Nephron progenitor cell (in vitro differentiated cells): ENCODE measurements at regions not wholly inside any gene's neighbourhood (a gene's known extent, or its start where the extent isn't known, plus 50 kb on each side); places are given as distances from the start of the nearest gene placed in this dataset.

ENCODE experiments used
- DNase-seq: peaks from one replicate; pipeline ENCODE4 v3.0.0; 2021
- H3K27ac Mint-ChIP-seq: 2 replicates; pipeline ENCODE4 v1.8.0; 2021; ENCODE audit warnings: mild to moderate bottlenecking, moderate library complexity, mixed read lengths
- H3K27me3 Mint-ChIP-seq: 2 replicates; pipeline ENCODE4 v1.8.0; 2021; ENCODE audit warnings: mild to moderate bottlenecking, low read depth, mixed read lengths; ENCODE audit not compliant: poor library complexity
- H3K36me3 Mint-ChIP-seq: 2 replicates; pipeline ENCODE4 v1.8.0; 2021; ENCODE audit warnings: low read depth, mixed read lengths
- H3K4me1 Mint-ChIP-seq: 2 replicates; pipeline ENCODE4 v1.8.0; 2021; ENCODE audit warnings: mixed read lengths
- H3K4me3 Mint-ChIP-seq: 2 replicates; pipeline ENCODE4 v1.8.0; 2021; ENCODE audit warnings: mild to moderate bottlenecking, moderate library complexity, mixed read lengths
- H3K9me3 Mint-ChIP-seq: 2 replicates; pipeline ENCODE4 v1.8.0; 2021; ENCODE audit warnings: mild to moderate bottlenecking, moderate library complexity, mixed read lengths
- TF ChIP-seq, protein P1 (sequence below): fragments of 200-600 bp; sonication (generic); IDR thresholded peaks from 2 replicates; pipeline ENCODE4 v1.5.0; 2021; ENCODE audit warnings: antibody characterized with exemption

GRCh38 chr6:157741321-157741947 is 81.6 kb upstream of the SNX9 start:
- H3K27me3 Mint-ChIP-seq: peaks cover 7% of the 10 kb centered on the region
- DNase-seq: no peak
- TF ChIP-seq, protein P1, sequence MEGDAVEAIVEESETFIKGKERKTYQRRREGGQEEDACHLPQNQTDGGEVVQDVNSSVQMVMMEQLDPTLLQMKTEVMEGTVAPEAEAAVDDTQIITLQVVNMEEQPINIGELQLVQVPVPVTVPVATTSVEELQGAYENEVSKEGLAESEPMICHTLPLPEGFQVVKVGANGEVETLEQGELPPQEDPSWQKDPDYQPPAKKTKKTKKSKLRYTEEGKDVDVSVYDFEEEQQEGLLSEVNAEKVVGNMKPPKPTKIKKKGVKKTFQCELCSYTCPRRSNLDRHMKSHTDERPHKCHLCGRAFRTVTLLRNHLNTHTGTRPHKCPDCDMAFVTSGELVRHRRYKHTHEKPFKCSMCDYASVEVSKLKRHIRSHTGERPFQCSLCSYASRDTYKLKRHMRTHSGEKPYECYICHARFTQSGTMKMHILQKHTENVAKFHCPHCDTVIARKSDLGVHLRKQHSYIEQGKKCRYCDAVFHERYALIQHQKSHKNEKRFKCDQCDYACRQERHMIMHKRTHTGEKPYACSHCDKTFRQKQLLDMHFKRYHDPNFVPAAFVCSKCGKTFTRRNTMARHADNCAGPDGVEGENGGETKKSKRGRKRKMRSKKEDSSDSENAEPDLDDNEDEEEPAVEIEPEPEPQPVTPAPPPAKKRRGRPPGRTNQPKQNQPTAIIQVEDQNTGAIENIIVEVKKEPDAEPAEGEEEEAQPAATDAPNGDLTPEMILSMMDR: no peak

DNA sequence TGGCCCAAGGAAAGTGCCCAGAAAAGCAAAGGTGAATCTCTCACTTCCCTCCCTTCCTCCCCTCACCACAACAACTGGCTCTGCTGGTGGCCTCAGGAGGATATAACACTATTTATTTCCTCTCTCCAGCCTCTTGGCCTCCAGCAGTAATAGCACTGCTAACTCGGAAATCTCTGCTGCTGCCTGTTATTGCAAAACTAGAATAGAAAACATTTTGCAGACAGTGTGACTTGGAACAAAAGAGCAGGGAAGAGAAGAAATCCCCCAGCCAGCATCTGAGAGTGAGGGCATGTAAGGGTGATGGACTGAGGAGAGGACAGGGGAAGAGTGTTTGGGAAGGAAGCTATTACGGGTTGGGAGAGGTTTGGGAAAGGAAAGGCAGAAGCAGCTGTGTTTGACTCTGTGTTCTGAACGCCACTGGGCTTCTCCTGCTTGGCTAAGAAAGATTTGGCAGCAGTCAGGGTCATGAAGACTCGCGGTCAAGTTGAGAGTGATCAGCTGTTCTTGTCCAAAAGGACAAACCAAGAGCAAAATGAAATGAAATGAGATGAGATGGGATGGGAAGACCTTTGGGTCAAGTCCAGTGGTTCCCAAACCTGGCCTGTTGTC is 81.0 kb upstream of the SNX9 start:
- Mint-ChIP-seq H3K36me3 (peaks cover 4% of the 10 kb centered on the region), H3K4me1 (no peaks in the 10 kb centered on the region), H3K4me3 (no peak overlapping the region), H3K27ac (no peak overlapping the region), H3K9me3 (peaks cover 32% of the 10 kb centered on the region), H3K27me3 (peaks cover 2% of the 10 kb centered on the region)
- DNase-seq: no peak
- TF ChIP-seq, protein P1: no peak

More at GRCh38 chr6:157741321-157741947, 81.6 kb upstream of the SNX9 start:
- Mint-ChIP-seq H3K36me3 (peaks cover 2% of the 10 kb centered on the region), H3K4me3 (no peak overlapping the region), H3K4me1 (no peaks in the 10 kb centered on the region), H3K27ac (no peak overlapping the region), H3K9me3 (peaks cover 32% of the 10 kb centered on the region)

GRCh38 chr6:157744102-157744601 is 78.9 kb upstream of the SNX9 start:
- Mint-ChIP-seq H3K9me3 (peaks cover 16% of the 10 kb centered on the region), H3K4me1 (no peaks in the 10 kb centered on the region), H3K27ac (peak overlapping the region; percentile 57), H3K4me3 (no peak overlapping the region), H3K36me3 (peaks cover 4% of the 10 kb centered on the region), H3K27me3 (peaks cover 2% of the 10 kb centered on the region)
- TF ChIP-seq, protein P1: no peak
- no peak for DNase-seq

GRCh38 chr6:157746897-157747296 is 76.1 kb upstream of the SNX9 start:
- no peak overlapping the region for H3K4me3 Mint-ChIP-seq
- DNase-seq: no peak
- H3K4me1 Mint-ChIP-seq: no peaks in the 10 kb centered on the region
- peak overlapping the region; percentile 36 for H3K27ac Mint-ChIP-seq
- H3K9me3 Mint-ChIP-seq: peaks cover 32% of the 10 kb centered on the region
- peaks cover 2% of the 10 kb centered on the region for H3K27me3 Mint-ChIP-seq
- H3K36me3 Mint-ChIP-seq: peaks cover 15% of the 10 kb centered on the region
- TF ChIP-seq, protein P1: no peak

DNA sequence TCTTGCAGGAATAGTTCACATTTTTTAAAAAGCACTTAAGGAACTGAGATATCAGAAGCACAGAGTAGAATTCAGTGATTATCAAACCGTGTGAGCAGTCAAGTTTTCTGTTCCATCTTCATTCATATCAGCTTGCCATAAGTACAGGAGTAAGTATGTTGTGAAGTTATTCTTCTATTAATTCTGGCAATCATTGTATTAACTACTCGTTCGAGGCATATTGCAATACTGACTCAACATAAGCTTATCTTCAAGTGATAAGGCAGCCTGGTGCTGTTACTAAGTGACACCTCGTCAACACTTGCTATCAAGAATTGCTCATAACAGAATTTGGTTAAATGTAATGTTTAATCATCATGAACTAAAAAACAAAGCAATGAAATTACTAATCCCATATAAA is 75.7 kb upstream of the SNX9 start:
- H3K9me3 Mint-ChIP-seq: peaks cover 37% of the 10 kb centered on the region
- peaks cover under 1% of the 10 kb centered on the region for H3K4me1 Mint-ChIP-seq
- no peak overlapping the region for H3K27ac Mint-ChIP-seq
- peaks cover 2% of the 10 kb centered on the region for H3K27me3 Mint-ChIP-seq
- TF ChIP-seq, protein P1: no peak
- H3K4me3 Mint-ChIP-seq: no peak overlapping the region
- H3K36me3 Mint-ChIP-seq: peaks cover 19% of the 10 kb centered on the region
- no peak for DNase-seq
